H9 (cell line): ENCODE measurements at regions not wholly inside any gene's neighbourhood (a gene's known extent, or its start where the extent isn't known, plus 50 kb on each side); places are given as distances from the start of the nearest gene placed in this dataset.

ENCODE experiments used
- DNase-seq: peaks from one replicate; pipeline ENCODE4 v3.0.0-alpha.2; 2017
- H2AFZ ChIP-seq: one replicate; pipeline ENCODE4 v1.6.1; 2013; ENCODE audit warnings: mild to moderate bottlenecking, low read length, control low read depth, moderate library complexity
- H2AK5ac ChIP-seq: 2 replicates; pipeline ENCODE4 v1.6.1; 2013; ENCODE audit warnings: low read length, control low read depth, mixed read lengths; ENCODE audit not compliant: insufficient read length
- H2BK120ac ChIP-seq: one replicate; pipeline ENCODE4 v1.6.1; 2013; ENCODE audit warnings: low read depth, mild to moderate bottlenecking, low read length, control low read depth, inconsistent platforms; ENCODE audit not compliant: poor library complexity, severe bottlenecking
- H2BK12ac ChIP-seq: 2 replicates; pipeline ENCODE4 v1.6.1; 2013; ENCODE audit warnings: low read length, control low read depth, mixed read lengths, low read depth; ENCODE audit not compliant: insufficient read length
- H2BK15ac ChIP-seq: 2 replicates; pipeline ENCODE4 v1.6.1; 2013; ENCODE audit warnings: low read depth, low read length, control low read depth
- H2BK20ac ChIP-seq: one replicate; pipeline ENCODE4 v1.6.1; 2013; ENCODE audit warnings: low read depth, mild to moderate bottlenecking, low read length, control low read depth, inconsistent platforms; ENCODE audit not compliant: poor library complexity, severe bottlenecking
- H2BK5ac ChIP-seq: 2 replicates; pipeline ENCODE4 v1.6.1; 2013; ENCODE audit warnings: low read length, control low read depth, mixed read lengths; ENCODE audit not compliant: insufficient read length
- H3K14ac ChIP-seq: 2 replicates; pipeline ENCODE4 v1.6.1; 2013; ENCODE audit warnings: low read length, control low read depth; ENCODE audit not compliant: insufficient read depth
- H3K18ac ChIP-seq: 2 replicates; pipeline ENCODE4 v1.6.1; 2013; ENCODE audit warnings: low read depth, mild to moderate bottlenecking, mixed read lengths, low read length, control low read depth; ENCODE audit not compliant: insufficient read length
- H3K23ac ChIP-seq: 2 replicates; pipeline ENCODE4 v1.6.1; 2013; ENCODE audit warnings: low read length, control low read depth, mixed read lengths, low read depth; ENCODE audit not compliant: insufficient read length
- H3K23me2 ChIP-seq: 2 replicates; pipeline ENCODE4 v1.6.1; 2013; ENCODE audit warnings: low read depth, mild to moderate bottlenecking, mixed read lengths, low read length, control low read depth; ENCODE audit not compliant: insufficient read length, poor library complexity, severe bottlenecking
- H3K27ac ChIP-seq: 2 replicates; pipeline ENCODE4 v1.5.1; 2013; ENCODE audit warnings: low read length, control low read depth, mixed read lengths, low read depth; ENCODE audit not compliant: insufficient read length
- H3K27me3 ChIP-seq: 2 replicates; pipeline ENCODE4 v1.6.1; 2013; ENCODE audit warnings: low read length, control low read depth, inconsistent platforms; ENCODE audit not compliant: insufficient read depth
- H3K4ac ChIP-seq: 2 replicates; pipeline ENCODE4 v1.6.1; 2013; ENCODE audit warnings: low read depth, mild to moderate bottlenecking, control low read depth, inconsistent platforms, low read length, moderate library complexity
- H3K4me1 ChIP-seq: 2 replicates; pipeline ENCODE4 v1.6.1; 2013; ENCODE audit warnings: low read length, control low read depth, inconsistent platforms; ENCODE audit not compliant: insufficient read depth
- H3K4me2 ChIP-seq: 2 replicates; pipeline ENCODE4 v1.6.1; 2013; ENCODE audit warnings: low read length, control low read depth, mixed read lengths; ENCODE audit not compliant: insufficient read length, insufficient read depth
- H3K56ac ChIP-seq: 2 replicates; pipeline ENCODE4 v1.6.1; 2013; ENCODE audit warnings: low read depth, mild to moderate bottlenecking, mixed read lengths, low read length, control low read depth; ENCODE audit not compliant: insufficient read length
- H3K79me1 ChIP-seq: 2 replicates; pipeline ENCODE4 v1.6.1; 2013; ENCODE audit warnings: low read depth, mild to moderate bottlenecking, moderate library complexity, low read length, control low read depth, inconsistent platforms; ENCODE audit not compliant: insufficient read depth, poor library complexity, severe bottlenecking
- H3K79me2 ChIP-seq: 2 replicates; pipeline ENCODE4 v1.6.1; 2013; ENCODE audit warnings: low read length, control low read depth, inconsistent platforms; ENCODE audit not compliant: insufficient read depth
- H3K9ac ChIP-seq: 2 replicates; pipeline ENCODE4 v1.6.1; 2013; ENCODE audit warnings: low read length, control low read depth, mixed read lengths; ENCODE audit not compliant: insufficient read length; ENCODE audit errors: extremely low read depth
- H3K9me3 ChIP-seq: one replicate; pipeline ENCODE4 v1.6.1; 2013; ENCODE audit warnings: low read depth, low read length, inconsistent platforms; ENCODE audit not compliant: control insufficient read depth
- H3T11ph ChIP-seq: one replicate; pipeline ENCODE4 v1.6.1; 2013; ENCODE audit warnings: mild to moderate bottlenecking, low read length, control low read depth, inconsistent platforms
- H4K20me1 ChIP-seq: one replicate; pipeline ENCODE4 v1.6.1; 2013; ENCODE audit not compliant: control insufficient read depth, insufficient read length, insufficient read depth
- H4K5ac ChIP-seq: 2 replicates; pipeline ENCODE4 v1.6.1; 2013; ENCODE audit warnings: low read depth, mild to moderate bottlenecking, mixed read lengths, low read length, control low read depth; ENCODE audit not compliant: insufficient read length
- H4K8ac ChIP-seq: replicated peaks from 2 replicates; pipeline ENCODE4 v1.6.1; 2013; ENCODE audit warnings: low read length, control low read depth, mixed read lengths, low read depth; ENCODE audit not compliant: insufficient read length
- H4K91ac ChIP-seq: 2 replicates; pipeline ENCODE4 v1.6.1; 2013; ENCODE audit warnings: low read depth, mild to moderate bottlenecking, moderate library complexity, mixed read lengths, low read length, control low read depth; ENCODE audit not compliant: insufficient read length
- H3K27ac Mint-ChIP-seq, 3 experiments: 2 replicates in 2 of 3; 3 replicates in 1 of 3; pipeline ENCODE4 v1.8.0; 2020 to 2021; ENCODE audit warnings: mixed read lengths in 3 of 3, mild to moderate bottlenecking in 1 of 3, moderate library complexity in 1 of 3
- H3K27me3 Mint-ChIP-seq: 2 replicates; pipeline ENCODE4 v1.8.0; 2021; ENCODE audit warnings: low read depth, mild to moderate bottlenecking, moderate library complexity, mixed read lengths
- H3K36me3 Mint-ChIP-seq, 3 experiments: 2 replicates in 2 of 3; 3 replicates in 1 of 3; pipeline ENCODE4 v1.8.0; 2020 to 2021; ENCODE audit warnings: low read depth in 3 of 3, mixed read lengths in 3 of 3; ENCODE audit not compliant: insufficient read depth in 1 of 3
- H3K4me1 Mint-ChIP-seq, 2 experiments: 2 replicates each; pipeline ENCODE4 v1.8.0; 2020; ENCODE audit warnings: mixed read lengths in 2 of 2
- H3K4me3 Mint-ChIP-seq, 2 experiments: 2 replicates in 1 of 2; 3 replicates in 1 of 2; pipeline ENCODE4 v1.8.0; 2020 to 2021; ENCODE audit warnings: mild to moderate bottlenecking in 2 of 2, mixed read lengths in 2 of 2, moderate library complexity in 1 of 2
- H3K9me3 Mint-ChIP-seq, 2 experiments: 2 replicates in 1 of 2; 3 replicates in 1 of 2; pipeline ENCODE4 v1.8.0; 2020; ENCODE audit warnings: mild to moderate bottlenecking in 2 of 2, mixed read lengths in 2 of 2, moderate library complexity in 1 of 2
- CTCF ChIP-seq: fragments of 200-600 bp; sonication (generic); conservative IDR thresholded peaks from 3 replicates; pipeline ENCODE4 v1.8.0; 2021; ENCODE audit warnings: antibody characterized with exemption, mild to moderate bottlenecking
- WGBS: extraction: QIAGEN DNeasy Blood & Tissue Kit; methylation state at CpG from one replicate; pipeline ENCODE4 v1.1.7; 2013; ENCODE audit warnings: missing lambda C conversion rate, low lambda C conversion rate, mixed read lengths; ENCODE audit not compliant: insufficient read length; ENCODE audit errors: extremely low coverage; 5-methylcytosine and 5-hydroxymethylcytosine counted together

GRCh38 chr5:103456476-103456875 is 106.1 kb downstream of the NUDT12 start:
- Histone ChIP-seq H2BK5ac (no peak overlapping the region), H3K79me1 (no peaks in the 10 kb centered on the region), H3K27ac (no peak overlapping the region), H3T11ph (no peak overlapping the region), H3K56ac (no peak overlapping the region), H3K4ac (no peak overlapping the region), H2BK120ac (no peak overlapping the region), H4K91ac (no peak overlapping the region), H3K27me3 (no peaks in the 10 kb centered on the region), H4K20me1 (no peaks in the 10 kb centered on the region), H3K18ac (no peak overlapping the region), H3K14ac (no peak overlapping the region), H2BK20ac (no peak overlapping the region), H2AFZ (no peak overlapping the region), H3K79me2 (no peaks in the 10 kb centered on the region), H3K4me2 (no peak overlapping the region), H2BK12ac (no peak overlapping the region), H3K23ac (no peak overlapping the region), H2BK15ac (no peak overlapping the region), H3K9me3 (no peaks in the 10 kb centered on the region), H3K23me2 (no peaks in the 10 kb centered on the region), H3K4me1 (no peaks in the 10 kb centered on the region; the same call in 1 of the 2 replicates), H3K9ac (no peak overlapping the region), H4K5ac (no peak overlapping the region), H2AK5ac (no peak overlapping the region), H4K8ac (no peak overlapping the region)
- peaks cover 6 to 7% of the 10 kb centered on the region in 2 experiments for H3K4me1 Mint-ChIP-seq
- TF ChIP-seq CTCF = no peak
- no peak overlapping the region for H3K4me3 Mint-ChIP-seq
- H3K36me3 Mint-ChIP-seq = no peaks in the 10 kb centered on the region
- WGBS = no CpG with 5 or more reads among the region's 2 CpGs
- H3K27me3 Mint-ChIP-seq = no peaks in the 10 kb centered on the region; the same call in 1 of the 2 replicates
- H3K9me3 Mint-ChIP-seq = no peaks in the 10 kb centered on the region
- DNase-seq = no peak
- H3K27ac Mint-ChIP-seq = no peak overlapping the region
